C1 segment of cervical spinal cord (tissue), 14 donors: ENCODE measurements at regions not wholly inside any gene's neighbourhood (a gene's known extent, or its start where the extent isn't known, plus 50 kb on each side); places are given as distances from the start of the nearest gene placed in this dataset.
A peak's percentile ranks its signal among the peaks of the same experiment; 100 is the strongest.
"Not testable (repeated sequence)": the region's sequence is repeated elsewhere in the genome, so short reads cannot be mapped to it uniquely, and the experiment has no call there.

Experiments used
- DNase-seq, 14 donors: peaks; one replicate each; lab custom pipeline; 2025; lab: John Stamatoyannopoulos, UW

GRCh38 chr1:244318512-244318911, 133.2 kb downstream of the ADSS2 start:
- DNase-seq: no peak

GRCh38 chr1:244319283-244320132, 132.2 kb downstream of the ADSS2 start:
- peak in 1 of 14 donors; percentile 10 for DNase-seq

GRCh38 chr1:244322181-244322580, 129.5 kb downstream of the ADSS2 start:
- DNase-seq: no peak

- no peak for DNase-seq
Measured at GRCh38 chr1:244322791-244323521, 128.8 kb downstream of the ADSS2 start.

- DNase-seq: no peak
Measured at GRCh38 chr1:244324176-244324883, 127.4 kb downstream of the ADSS2 start.

GRCh38 chr1:244325056-244325758, 126.5 kb downstream of the ADSS2 start:
- no peak for DNase-seq

GRCh38 chr1:244326757-244327156, 125.0 kb downstream of the ADSS2 start:
- DNase-seq: no peak

- no peak for DNase-seq
Measured at GRCh38 chr1:244327533-244327932, 124.2 kb downstream of the ADSS2 start.

- DNase-seq: no peak
Measured at GRCh38 chr1:244328476-244328875, 123.2 kb downstream of the ADSS2 start.

GRCh38 chr1:244329591-244330317, 122.0 kb downstream of the ADSS2 start:
- no peak for DNase-seq

GRCh38 chr1:244330318-244330625, 121.4 kb downstream of the ADSS2 start:
- no peak for DNase-seq

- not testable (repeated sequence) for DNase-seq
Measured at GRCh38 chr1:244332761-244333160, 118.9 kb downstream of the ADSS2 start.

GRCh38 chr1:244334315-244334714, 117.4 kb downstream of the ADSS2 start:
- not testable (repeated sequence) for DNase-seq

- DNase-seq: not testable (repeated sequence)
Measured at GRCh38 chr1:244334842-244335241, 116.9 kb downstream of the ADSS2 start.

- DNase-seq: no peak
Measured at GRCh38 chr1:244335456-244335855, 116.3 kb downstream of the ADSS2 start.

GRCh38 chr1:244336232-244336899, 115.3 kb downstream of the ADSS2 start:
- DNase-seq: no peak

- DNase-seq: no peak
Measured at GRCh38 chr1:244337839-244338238, 113.9 kb downstream of the ADSS2 start.

GRCh38 chr1:244339073-244339692, 112.5 kb downstream of the ADSS2 start:
- DNase-seq: no peak

GRCh38 chr1:244339776-244340175, 111.9 kb downstream of the ADSS2 start:
- DNase-seq: peak in 4 of 14 donors; percentile 13 to 39 (median 29)

- no peak for DNase-seq
Measured at GRCh38 chr1:244340396-244340795, 111.3 kb downstream of the ADSS2 start.
